ENCODE measurements at regions not wholly inside any gene's neighbourhood (a gene's known extent, or its start where the extent isn't known, plus 50 kb on each side); places are given as distances from the start of the nearest gene placed in this dataset.

- no peak for TF ChIP-seq CTCF (conservative IDR thresholded peaks at IDR 0.05 in 1 of 2, IDR thresholded peaks at IDR 0.05 in 1 of 2; ENCODE audit: low read depth in 1 of 2, low read length in 2 of 2)
- TF ChIP-seq EZH2 (IDR thresholded peaks at IDR 0.05; ENCODE audit: low read length, missing control alignments): no peak
These were observed 431.4 kb downstream of the TBC1D4 start for GRCh38 chr13:75050419-75051046.

Data from fibroblast of lung (primary cell).